GM19395 (cell line): ENCODE measurements at regions not wholly inside any gene's neighbourhood (a gene's known extent, or its start where the extent isn't known, plus 50 kb on each side); places are given as distances from the start of the nearest gene placed in this dataset.

Experiments
- ATAC-seq: cut with Tn5 transposase; IDR thresholded peaks from one replicate; pipeline ENCODE4 v1.9.1; 2021; ENCODE audit warnings: mild to moderate bottlenecking, moderate library complexity; ENCODE audit not compliant: unreplicated experiment

DNA sequence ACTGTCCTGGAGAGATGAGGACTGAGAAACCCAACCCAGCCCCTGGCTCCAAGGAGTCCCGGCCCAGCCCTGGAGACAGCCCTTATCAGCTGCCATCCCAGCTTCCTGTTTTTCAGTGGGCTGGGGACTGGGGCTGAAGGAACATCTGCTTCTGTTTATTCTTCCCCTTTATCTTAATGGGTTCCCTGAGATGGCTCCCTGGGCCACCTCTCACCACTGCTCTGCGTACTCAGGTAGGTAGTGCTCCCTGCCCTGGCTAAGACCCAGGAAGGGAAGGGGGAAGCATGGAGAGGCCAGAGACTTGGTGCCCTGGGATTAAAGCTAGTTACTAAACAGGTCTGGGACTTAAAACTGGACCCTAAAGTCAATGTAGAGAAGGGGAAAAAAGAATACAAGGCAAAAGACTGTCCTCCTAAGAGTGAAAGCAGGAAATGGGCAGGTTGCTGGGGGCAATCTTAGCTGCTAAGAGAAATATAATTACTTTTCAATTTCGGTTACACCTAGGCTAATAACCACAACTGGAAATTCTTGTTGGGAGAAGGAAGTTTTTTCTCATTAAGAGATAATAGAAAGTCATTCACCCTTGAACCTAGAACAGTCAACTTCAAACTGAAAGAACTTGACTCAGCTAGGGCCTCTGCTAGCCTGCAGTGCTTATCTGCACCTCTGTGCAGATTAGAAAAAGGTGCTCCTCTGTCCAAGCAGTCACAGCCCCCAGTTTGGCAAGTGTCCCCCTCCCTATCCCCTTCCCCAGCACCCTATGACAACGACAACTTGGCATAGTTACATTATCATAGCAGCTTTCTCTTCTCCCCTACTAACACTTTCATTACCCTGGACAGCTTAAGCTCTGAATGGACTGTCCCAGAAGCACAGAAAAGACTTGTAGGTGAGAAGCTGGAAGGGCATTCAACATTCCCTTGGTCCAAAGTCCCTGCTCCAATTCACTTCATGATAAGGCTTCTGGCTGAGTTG is 65.6 kb upstream of the KDM7A start:
- peak; percentile 76 for ATAC-seq

DNA sequence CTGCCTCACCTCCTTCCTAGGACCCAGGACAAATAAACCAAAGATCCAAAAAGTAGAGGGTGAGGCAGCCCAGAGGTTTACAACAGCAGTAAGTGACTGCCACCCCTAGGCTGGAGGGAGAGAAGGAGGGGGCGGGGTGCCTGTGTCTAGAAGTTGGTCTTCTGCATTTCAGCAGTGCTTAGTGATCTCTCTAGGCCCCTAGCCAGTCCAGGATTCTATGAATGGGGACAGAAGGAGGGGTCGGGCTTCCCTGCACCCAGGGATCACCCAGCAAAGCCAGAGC is 62.8 kb upstream of the KDM7A start:
- ATAC-seq = no peak

DNA sequence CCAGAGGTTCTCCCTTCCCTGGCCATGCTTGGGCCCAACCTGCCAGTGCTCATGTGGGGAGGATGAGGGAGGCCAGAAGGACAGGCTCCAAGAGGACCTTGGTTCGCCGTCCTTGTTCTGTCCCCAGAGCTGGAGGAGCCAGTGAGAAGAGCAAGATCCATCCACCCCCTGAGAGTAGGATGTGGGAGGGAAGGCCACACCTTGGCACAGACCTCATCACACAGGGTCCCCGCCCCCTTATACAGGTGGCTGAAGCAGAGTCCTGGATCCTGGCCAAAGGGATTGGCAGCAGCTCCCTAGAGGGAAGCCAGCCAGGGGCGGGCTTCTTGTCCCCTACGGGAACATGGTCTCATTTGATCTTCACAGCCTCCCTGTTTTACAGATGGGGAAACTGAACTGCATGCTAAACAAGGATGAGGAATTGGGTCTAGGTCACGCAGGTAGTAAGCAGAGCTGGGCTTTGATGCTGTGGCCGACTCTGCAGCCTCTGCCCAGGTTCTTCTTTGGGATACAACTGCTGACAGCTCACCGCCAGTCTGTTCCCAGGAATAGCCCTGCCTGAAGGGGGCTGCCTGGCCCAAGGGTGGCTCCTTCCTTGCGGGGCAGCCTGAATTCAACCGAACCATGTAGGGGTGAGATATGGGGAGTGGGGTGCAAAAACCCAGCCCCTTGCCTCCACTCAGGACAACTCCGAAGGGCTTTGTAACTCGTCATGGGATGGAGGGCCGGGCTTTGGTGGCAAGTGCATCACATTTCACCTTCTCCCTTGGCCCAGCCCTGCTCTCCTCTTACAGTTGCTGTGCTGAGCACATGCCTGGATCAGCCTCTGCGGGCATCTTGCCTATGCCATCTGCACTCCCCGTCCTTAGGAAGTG is 62.2 kb upstream of the KDM7A start:
- ATAC-seq = no peak

DNA sequence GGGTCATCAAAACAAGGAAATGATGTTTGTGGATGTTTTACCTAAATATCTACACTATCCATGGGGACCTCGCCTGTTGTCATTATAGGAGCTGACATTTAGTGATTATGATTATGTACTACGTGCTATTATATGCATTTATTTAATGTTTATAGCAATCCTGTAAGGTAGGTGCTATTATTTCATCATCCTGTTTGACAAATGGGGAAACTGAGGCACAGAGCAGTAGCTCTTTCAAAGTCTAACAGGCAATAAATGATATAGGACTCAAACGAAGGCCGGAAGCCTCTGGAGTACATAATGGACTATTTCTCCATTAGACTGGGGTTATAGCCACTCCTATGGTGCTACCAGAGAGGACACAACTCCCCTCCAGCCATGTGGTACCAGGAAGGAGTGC is 60.6 kb upstream of the KDM7A start:
- no peak for ATAC-seq

DNA sequence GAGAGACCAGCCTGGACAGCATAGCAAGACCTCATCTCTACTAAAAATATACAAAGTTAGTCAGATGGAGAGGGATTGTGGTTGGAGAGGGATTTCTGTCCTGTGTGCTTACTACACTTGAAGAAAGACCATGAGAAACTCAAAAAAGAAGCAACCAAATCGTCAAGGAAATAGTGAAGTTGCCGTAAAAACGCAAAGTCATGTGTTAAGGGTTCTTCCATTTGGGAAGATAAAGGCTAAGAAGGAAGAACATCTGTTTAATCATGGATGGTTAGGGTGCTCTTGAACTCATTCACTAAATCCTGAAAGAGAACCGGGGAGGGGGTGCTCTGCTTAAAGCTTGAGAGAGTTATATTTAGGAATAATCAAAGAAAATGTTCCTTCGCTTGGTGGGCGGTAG is 59.8 kb upstream of the KDM7A start:
- no peak for ATAC-seq

DNA sequence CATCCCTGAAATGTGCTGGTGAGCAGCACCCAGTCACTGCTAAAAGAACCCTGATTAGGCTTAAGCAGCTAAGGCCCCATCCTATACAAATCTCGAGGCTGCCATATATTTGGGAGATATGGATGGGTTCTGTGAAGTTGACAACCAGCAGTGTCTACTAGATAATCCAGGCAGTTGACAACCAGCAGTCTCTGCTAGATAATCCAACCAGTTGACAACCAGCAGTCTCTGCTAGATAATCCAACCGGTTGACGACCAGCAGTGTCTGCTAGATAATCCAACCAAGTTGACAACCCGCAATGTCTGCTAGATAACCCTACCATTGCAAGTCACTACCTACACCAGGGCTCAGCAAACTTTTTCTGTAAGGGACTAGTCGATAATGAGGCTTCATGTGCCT is 58.3 kb upstream of the KDM7A start:
- ATAC-seq = no peak

GRCh38 chr7:140232957-140233917 is 56.5 kb upstream of the KDM7A start:
- ATAC-seq = no peak

GRCh38 chr7:140231771-140232491 is 55.1 kb upstream of the KDM7A start:
- ATAC-seq = no peak

DNA sequence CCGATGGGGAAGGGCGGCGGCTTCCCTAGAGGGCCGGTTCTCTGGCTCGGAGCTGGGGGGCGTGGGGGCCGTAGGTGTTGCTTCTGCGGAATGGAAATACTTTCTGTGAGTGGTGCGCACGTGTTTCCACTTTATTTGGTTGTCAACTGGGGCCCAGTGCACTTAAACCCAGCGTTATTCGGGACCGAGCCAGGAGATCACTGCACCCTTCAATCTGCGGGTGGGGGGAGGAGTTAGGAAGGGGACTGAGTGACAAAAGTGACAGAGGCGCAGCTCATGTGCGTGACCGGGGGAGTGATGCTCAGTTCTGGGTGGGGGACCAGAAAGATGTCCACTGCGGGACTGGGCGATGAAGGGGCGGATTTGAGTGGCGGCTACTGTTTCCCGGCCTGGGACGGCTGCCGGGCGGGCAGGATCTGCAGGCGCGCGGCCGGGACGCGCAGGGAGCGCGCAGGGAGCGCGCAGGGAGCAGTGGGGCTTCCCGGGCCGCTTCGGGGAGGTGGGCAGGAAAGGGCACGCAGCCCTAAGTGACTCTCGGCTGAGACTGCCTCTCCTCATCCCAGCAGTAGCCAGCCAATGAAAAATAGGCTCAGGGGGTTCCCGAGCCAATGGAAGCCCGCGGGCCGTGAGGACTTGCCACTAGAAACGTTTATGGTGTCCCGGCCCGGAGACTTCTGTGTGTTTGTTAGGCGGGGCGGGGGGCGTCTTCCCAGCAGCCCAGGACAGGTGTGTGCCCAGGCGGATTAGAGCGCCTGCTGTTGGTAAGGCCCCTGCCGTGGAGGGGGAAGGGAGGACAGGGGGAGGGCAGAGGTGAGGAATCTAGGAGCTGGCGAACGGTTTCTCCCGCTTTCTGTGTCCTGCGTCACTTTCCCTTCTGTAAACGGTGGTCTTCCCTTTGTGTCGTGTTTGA is 54.3 kb upstream of the KDM7A start:
- no peak for ATAC-seq

DNA sequence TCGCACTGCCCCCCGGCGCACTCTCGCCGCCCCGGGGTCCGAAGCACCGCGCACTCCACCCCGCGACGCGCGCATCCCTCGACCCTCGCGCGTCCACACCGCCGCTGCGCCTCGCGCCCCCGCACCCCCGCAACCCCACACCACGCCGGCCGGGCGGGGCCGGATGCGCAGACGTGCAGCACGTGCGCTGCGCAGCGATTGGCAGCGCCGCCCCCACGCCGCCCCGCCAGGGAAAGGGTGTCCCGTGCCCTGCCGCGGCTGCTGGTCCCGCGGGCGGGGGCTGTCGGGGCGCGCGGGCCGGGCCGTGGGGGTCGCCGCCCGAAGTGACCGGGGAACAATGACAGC is 53.7 kb upstream of the KDM7A start:
- peak; percentile 48 for ATAC-seq

DNA sequence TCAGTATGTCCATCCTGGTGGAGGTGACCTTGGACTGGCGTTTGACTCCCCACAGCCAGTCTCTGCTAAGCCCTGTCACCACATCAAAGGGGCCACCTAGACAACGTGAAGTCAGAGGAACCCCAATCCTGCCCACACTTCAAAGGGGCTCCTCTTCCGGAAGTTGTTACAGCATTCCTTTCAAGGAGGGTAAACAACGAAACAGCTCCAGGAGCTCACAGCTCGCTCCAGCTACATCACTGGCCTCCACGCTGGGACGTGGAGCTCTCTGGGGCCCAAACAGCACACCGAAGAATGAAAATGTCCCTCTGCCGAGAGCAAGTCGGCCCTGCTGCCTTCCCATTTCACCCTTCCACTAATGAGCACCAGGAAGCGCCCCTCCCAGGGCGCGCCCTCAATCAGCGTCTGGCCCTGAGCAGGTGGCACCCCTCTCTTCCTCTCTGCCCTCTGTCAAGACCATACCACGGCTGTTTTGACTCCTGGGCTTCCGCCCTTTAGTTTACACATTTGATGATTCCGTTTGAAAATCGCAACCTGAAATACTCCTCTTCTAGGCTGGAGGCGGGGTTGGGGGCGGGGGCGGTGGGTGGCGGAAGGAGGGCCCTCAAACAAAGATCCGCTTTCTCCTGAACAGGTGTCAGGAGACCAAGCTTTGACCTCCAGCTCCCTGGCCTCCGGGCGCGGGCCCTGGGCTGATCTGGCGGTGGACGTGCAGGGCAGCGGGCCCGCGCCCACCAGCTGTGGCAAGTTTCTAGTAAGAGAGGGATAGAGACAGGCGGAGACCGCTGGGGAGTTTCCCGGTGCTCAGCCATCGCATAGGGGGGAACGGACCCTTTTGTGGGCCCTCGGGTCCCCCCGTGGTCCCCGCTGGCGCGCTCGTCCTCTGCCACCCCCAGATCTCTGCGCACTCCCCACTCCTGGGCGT is 53.1 kb upstream of the KDM7A start:
- ATAC-seq = peak; percentile 32

GRCh38 chr7:140229101-140229525 is 52.3 kb upstream of the KDM7A start:
- ATAC-seq = no peak
